ENCODE measurements at regions not wholly inside any gene's neighbourhood (a gene's known extent, or its start where the extent isn't known, plus 50 kb on each side); places are given as distances from the start of the nearest gene placed in this dataset.
"Not testable (repeated sequence)": the region's sequence is repeated elsewhere in the genome, so short reads cannot be mapped to it uniquely, and the experiment has no call there.

GRCh38 chr6:134675110-134676054, 274.5 kb downstream of the ALDH8A1 start:
- DNase-seq (no peak), ATAC-seq (no peak)
- CTCF ChIA-PET = no interaction called here
- Mint-ChIP-seq H3K4me3 (no peak overlapping the region), H3K27me3 (no peaks in the 10 kb centered on the region), H3K4me1 (peaks cover 4% of the 10 kb centered on the region), H3K27ac (no peak overlapping the region), H3K9me3 (ENCODE audit: low read depth) (no peaks in the 10 kb centered on the region), H3K36me3 (no peaks in the 10 kb centered on the region)

- Mint-ChIP-seq H3K4me3 (no peak overlapping the region), H3K27ac (no peak overlapping the region), H3K9me3 (ENCODE audit: low read depth) (no peaks in the 10 kb centered on the region), H3K4me1 (peaks cover 4% of the 10 kb centered on the region), H3K27me3 (no peaks in the 10 kb centered on the region), H3K36me3 (no peaks in the 10 kb centered on the region)
- no peak for DNase-seq
- CTCF ChIA-PET = no interaction called here
- ATAC-seq = no peak
Observed at GRCh38 chr6:134674562-134674961, 275.3 kb downstream of the ALDH8A1 start.

- peaks cover 4% of the 10 kb centered on the region for H3K4me1 Mint-ChIP-seq
- CTCF ChIA-PET = no interaction called here
- ATAC-seq (no peak), DNase-seq (no peak)
- H3K27ac Mint-ChIP-seq = no peak overlapping the region
- H3K4me3 Mint-ChIP-seq = no peak overlapping the region
- no peaks in the 10 kb centered on the region for H3K9me3 Mint-ChIP-seq (ENCODE audit: low read depth)
- H3K27me3 Mint-ChIP-seq = peaks cover 5% of the 10 kb centered on the region
- H3K36me3 Mint-ChIP-seq = no peaks in the 10 kb centered on the region
Observed at GRCh38 chr6:134669485-134669884, 280.4 kb downstream of the ALDH8A1 start.

- Mint-ChIP-seq H3K36me3 (no peaks in the 10 kb centered on the region), H3K4me3 (no peak overlapping the region), H3K4me1 (no peaks in the 10 kb centered on the region), H3K9me3 (ENCODE audit: low read depth) (no peaks in the 10 kb centered on the region), H3K27ac (no peak overlapping the region), H3K27me3 (peaks cover 5% of the 10 kb centered on the region)
- CTCF ChIA-PET = no interaction called here
- DNase-seq (no peak), ATAC-seq (no peak)
Observed at GRCh38 chr6:134667111-134667510, 282.8 kb downstream of the ALDH8A1 start.

GRCh38 chr6:134666125-134666524, 283.8 kb downstream of the ALDH8A1 start:
- no peak for DNase-seq

GRCh38 chr6:134665029-134665723, 284.7 kb downstream of the ALDH8A1 start:
- CTCF ChIA-PET = interaction anchor here (0.8 kb wide), 1 partner anchor 13 kb away, joined by 5 read pairs; no protein-coding TSS in a partner anchor
- Mint-ChIP-seq H3K36me3 (no peaks in the 10 kb centered on the region), H3K4me1 (no peaks in the 10 kb centered on the region), H3K27ac (no peak overlapping the region), H3K4me3 (no peak overlapping the region), H3K27me3 (peaks cover 5% of the 10 kb centered on the region), H3K9me3 (ENCODE audit: low read depth) (no peaks in the 10 kb centered on the region)
- ATAC-seq (no peak), DNase-seq (no peak)

More at GRCh38 chr6:134666125-134666524, 283.8 kb downstream of the ALDH8A1 start:
- Mint-ChIP-seq H3K27ac (no peak overlapping the region), H3K27me3 (peaks cover 5% of the 10 kb centered on the region), H3K36me3 (no peaks in the 10 kb centered on the region), H3K4me1 (no peaks in the 10 kb centered on the region), H3K9me3 (ENCODE audit: low read depth) (no peaks in the 10 kb centered on the region), H3K4me3 (no peak overlapping the region)
- ATAC-seq = no peak
- CTCF ChIA-PET = no interaction called here

- CTCF ChIA-PET = interaction anchor here (0.8 kb wide), 1 partner anchor 12 kb away, joined by 5 read pairs; no protein-coding TSS in a partner anchor
- ATAC-seq (no peak), DNase-seq (no peak)
- H3K27me3 Mint-ChIP-seq = peaks cover 5% of the 10 kb centered on the region
- no peaks in the 10 kb centered on the region for H3K36me3 Mint-ChIP-seq
- H3K4me3 Mint-ChIP-seq = no peak overlapping the region
- H3K27ac Mint-ChIP-seq = no peak overlapping the region
- no peaks in the 10 kb centered on the region for H3K9me3 Mint-ChIP-seq (ENCODE audit: low read depth)
- H3K4me1 Mint-ChIP-seq = no peaks in the 10 kb centered on the region
Observed at GRCh38 chr6:134663800-134664535, 285.9 kb downstream of the ALDH8A1 start.

GRCh38 chr6:134663356-134663755, 286.5 kb downstream of the ALDH8A1 start:
- H3K27ac Mint-ChIP-seq = no peak overlapping the region
- H3K4me1 Mint-ChIP-seq = no peaks in the 10 kb centered on the region
- no peak overlapping the region for H3K4me3 Mint-ChIP-seq
- CTCF ChIA-PET = no interaction called here
- no peaks in the 10 kb centered on the region for H3K9me3 Mint-ChIP-seq (ENCODE audit: low read depth)
- ATAC-seq = no peak
- H3K27me3 Mint-ChIP-seq = peaks cover 5% of the 10 kb centered on the region
- no peaks in the 10 kb centered on the region for H3K36me3 Mint-ChIP-seq
- no peak for DNase-seq

- no peak overlapping the region for H3K27ac Mint-ChIP-seq
- no peak for DNase-seq
- CTCF ChIA-PET = no interaction called here
Observed at GRCh38 chr6:134662077-134662700, 287.7 kb downstream of the ALDH8A1 start.

GRCh38 chr6:134659885-134660284, 290.0 kb downstream of the ALDH8A1 start:
- H3K4me1 Mint-ChIP-seq; H3K9me3 Mint-ChIP-seq (ENCODE audit: low read depth); DNase-seq; H3K4me3 Mint-ChIP-seq; H3K36me3 Mint-ChIP-seq; H3K27ac Mint-ChIP-seq; CTCF ChIA-PET; ATAC-seq: not testable (repeated sequence)
- H3K27me3 Mint-ChIP-seq = peaks cover 14% of the 10 kb centered on the region

More at GRCh38 chr6:134662077-134662700, 287.7 kb downstream of the ALDH8A1 start:
- H3K4me3 Mint-ChIP-seq = no peak overlapping the region
- ATAC-seq = no peak
- H3K27me3 Mint-ChIP-seq = peaks cover 5% of the 10 kb centered on the region
- no peaks in the 10 kb centered on the region for H3K36me3 Mint-ChIP-seq
- no peaks in the 10 kb centered on the region for H3K9me3 Mint-ChIP-seq (ENCODE audit: low read depth)
- H3K4me1 Mint-ChIP-seq = no peaks in the 10 kb centered on the region

GRCh38 chr6:134658596-134658995, 291.3 kb downstream of the ALDH8A1 start:
- CTCF ChIA-PET = interaction anchor here (1.6 kb wide), 1 partner anchor 18 kb away, joined by 3 read pairs; no protein-coding TSS in a partner anchor
- DNase-seq (no peak), ATAC-seq (no peak)
- H3K27me3 Mint-ChIP-seq = peaks cover 17% of the 10 kb centered on the region
- H3K36me3 Mint-ChIP-seq = no peaks in the 10 kb centered on the region
- no peak overlapping the region for H3K4me3 Mint-ChIP-seq
- H3K4me1 Mint-ChIP-seq = no peaks in the 10 kb centered on the region
- no peak overlapping the region for H3K27ac Mint-ChIP-seq
- no peaks in the 10 kb centered on the region for H3K9me3 Mint-ChIP-seq (ENCODE audit: low read depth)

- no peaks in the 10 kb centered on the region for H3K9me3 Mint-ChIP-seq (ENCODE audit: low read depth)
- H3K27me3 Mint-ChIP-seq = peaks cover 19% of the 10 kb centered on the region
- DNase-seq (no peak), ATAC-seq (no peak)
- no peak overlapping the region for H3K4me3 Mint-ChIP-seq
- H3K27ac Mint-ChIP-seq = no peak overlapping the region
- no peaks in the 10 kb centered on the region for H3K36me3 Mint-ChIP-seq
- CTCF ChIA-PET = interaction anchor here (1.6 kb wide), 1 partner anchor 17 kb away, joined by 3 read pairs; no protein-coding TSS in a partner anchor
- H3K4me1 Mint-ChIP-seq = no peaks in the 10 kb centered on the region
Observed at GRCh38 chr6:134657751-134658527, 292.0 kb downstream of the ALDH8A1 start.

Measured in activated CD8-positive, alpha-beta memory T cell treated with anti-CD3 and anti-CD28 coated beads, Interleukin-2, amount 10 ng/mL, durations not matched to agents 7 days and 5 days (primary cell).